ENCODE measurements at regions not wholly inside any gene's neighbourhood (a gene's known extent, or its start where the extent isn't known, plus 50 kb on each side); places are given as distances from the start of the nearest gene placed in this dataset.

DNA sequence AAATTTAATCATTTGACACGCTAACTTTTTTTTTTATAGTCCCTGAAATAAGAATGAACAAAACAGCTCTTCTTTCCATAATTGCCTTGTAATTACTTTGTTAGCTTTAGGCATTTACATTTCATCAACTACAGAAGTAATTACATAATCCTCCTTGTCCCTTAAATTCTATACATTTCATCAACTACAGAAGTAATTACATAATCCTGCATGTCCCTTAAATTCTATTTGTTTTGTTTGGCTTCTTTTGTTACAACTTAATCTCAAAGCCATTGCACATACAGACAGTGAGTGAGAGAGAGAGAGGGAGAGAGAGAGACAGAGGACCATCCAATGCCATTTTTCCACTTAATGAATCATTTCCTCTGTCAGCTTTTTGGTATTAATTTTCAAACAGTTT lies 873.2 kb downstream of the METTL15 start:
- TF ChIP-seq CTCF (IDR thresholded peaks at IDR 0.05; ENCODE audit: insufficient read depth, low read depth, low read length) (no peak), EZH2 (IDR thresholded peaks at IDR 0.05; ENCODE audit: insufficient read depth, low read length) (no peak)
